Loucy (cell line): ENCODE measurements at regions not wholly inside any gene's neighbourhood (a gene's known extent, or its start where the extent isn't known, plus 50 kb on each side); places are given as distances from the start of the nearest gene placed in this dataset.

Experiments used
- H2AFZ ChIP-seq: fragments of 200-600 bp; sonication (generic); 2 replicates; pipeline ENCODE4 v1.6.0; 2016; ENCODE audit warnings: antibody characterized with exemption, mild to moderate bottlenecking, low read length, moderate library complexity
- H3F3A ChIP-seq: fragments of 200-600 bp; 2 replicates; pipeline ENCODE4 v1.6.0; 2016; ENCODE audit warnings: antibody characterized with exemption, low read depth, mild to moderate bottlenecking
- H3K27me3 ChIP-seq: fragments of 200-600 bp; sonication (generic); 2 replicates; pipeline ENCODE4 v1.6.1; 2014; ENCODE audit warnings: low read length, mild to moderate bottlenecking; ENCODE audit not compliant: insufficient read depth, poor library complexity, severe bottlenecking
- H3K36me3 ChIP-seq: fragments of 200-600 bp; sonication (generic); 2 replicates; pipeline ENCODE4 v1.6.1; 2016; ENCODE audit warnings: low read length; ENCODE audit not compliant: insufficient read depth
- H3K4me1 ChIP-seq: fragments of 200-600 bp; sonication (generic); 2 replicates; pipeline ENCODE4 v1.5.1; 2014; ENCODE audit warnings: low read length, mild to moderate bottlenecking; ENCODE audit not compliant: insufficient read depth, poor library complexity, severe bottlenecking
- H3K4me2 ChIP-seq: fragments of 200-600 bp; sonication (generic); 2 replicates; pipeline ENCODE4 v1.6.0; 2014; ENCODE audit warnings: antibody characterized with exemption, low read length, low read depth, mild to moderate bottlenecking; ENCODE audit not compliant: poor library complexity, severe bottlenecking
- H3K4me3 ChIP-seq: fragments of 200-600 bp; sonication (generic); 2 replicates; pipeline ENCODE4 v1.5.1; 2014; ENCODE audit warnings: low read length, mild to moderate bottlenecking, mixed read lengths; ENCODE audit not compliant: poor library complexity, severe bottlenecking
- H3K79me2 ChIP-seq: fragments of 200-600 bp; sonication (generic); 2 replicates; pipeline ENCODE4 v1.6.1; 2014; ENCODE audit warnings: low read length; ENCODE audit not compliant: insufficient read depth
- H3K9ac ChIP-seq: fragments of 200-600 bp; sonication (generic); 2 replicates; pipeline ENCODE4 v1.6.0; 2014; ENCODE audit warnings: mild to moderate bottlenecking, low read depth, low read length, moderate library complexity; ENCODE audit not compliant: poor library complexity, severe bottlenecking
- H3K9me2 ChIP-seq: fragments of 200-600 bp; sonication (generic); replicated peaks from 2 replicates; pipeline ENCODE4 v1.6.1; 2016; ENCODE audit warnings: low read depth, low read length, mixed read lengths
- H3K9me3 ChIP-seq: fragments of 200-600 bp; sonication (generic); 2 replicates; pipeline ENCODE4 v1.6.1; 2014; ENCODE audit warnings: mild to moderate bottlenecking, antibody characterized with exemption, low read length, low read depth; ENCODE audit not compliant: insufficient read depth
- H4K20me1 ChIP-seq: fragments of 200-600 bp; sonication (generic); 2 replicates; pipeline ENCODE4 v1.6.0; 2014; ENCODE audit warnings: antibody characterized with exemption, low read length, mild to moderate bottlenecking; ENCODE audit not compliant: insufficient read depth, poor library complexity, severe bottlenecking
- CTCF ChIP-seq: fragments of 200-600 bp; sonication (generic); conservative IDR thresholded peaks from 2 replicates; pipeline ENCODE4 v1.5.1; 2014; ENCODE audit warnings: mild to moderate bottlenecking, antibody characterized with exemption, low read length
- EZH2phosphoT487 ChIP-seq: fragments of 200-600 bp; IDR thresholded peaks from 2 replicates; pipeline ENCODE4 v1.6.1; 2018; ENCODE audit warnings: antibody characterized with exemption, mild to moderate bottlenecking, moderate library complexity, borderline replicate concordance

DNA sequence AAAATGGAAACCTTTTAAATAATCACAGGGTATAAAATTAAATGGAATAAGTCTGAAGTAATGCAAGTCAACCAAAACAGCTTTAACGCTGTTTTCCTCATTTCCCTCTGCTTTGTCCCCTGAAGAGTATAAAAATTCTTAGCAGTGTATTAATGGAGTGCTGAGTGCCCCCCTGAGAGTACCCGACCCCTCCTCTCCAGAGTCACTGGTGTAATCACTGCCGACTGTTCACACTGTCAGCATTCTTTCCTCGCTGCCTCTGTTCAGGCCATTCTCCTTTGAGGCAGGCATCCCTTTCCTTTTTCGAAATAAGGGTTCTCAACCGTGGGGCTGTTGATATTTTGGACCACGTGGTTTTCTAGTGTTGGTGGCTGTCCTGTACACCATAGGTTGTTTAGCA is 146.9 kb upstream of the SLC10A2 start:
- Histone ChIP-seq H3K9me3 (no peaks in the 10 kb centered on the region), H3K4me3 (no peak overlapping the region), H2AFZ (no peak overlapping the region), H3K36me3 (no peaks in the 10 kb centered on the region), H3K27me3 (no peaks in the 10 kb centered on the region), H3K9ac (no peak overlapping the region), H3K4me1 (no peaks in the 10 kb centered on the region), H3F3A (no peaks in the 10 kb centered on the region), H4K20me1 (no peaks in the 10 kb centered on the region), H3K4me2 (no peak overlapping the region), H3K9me2 (no peaks in the 10 kb centered on the region), H3K79me2 (no peaks in the 10 kb centered on the region)
- TF ChIP-seq EZH2phosphoT487 (no peak), CTCF (no peak)

DNA sequence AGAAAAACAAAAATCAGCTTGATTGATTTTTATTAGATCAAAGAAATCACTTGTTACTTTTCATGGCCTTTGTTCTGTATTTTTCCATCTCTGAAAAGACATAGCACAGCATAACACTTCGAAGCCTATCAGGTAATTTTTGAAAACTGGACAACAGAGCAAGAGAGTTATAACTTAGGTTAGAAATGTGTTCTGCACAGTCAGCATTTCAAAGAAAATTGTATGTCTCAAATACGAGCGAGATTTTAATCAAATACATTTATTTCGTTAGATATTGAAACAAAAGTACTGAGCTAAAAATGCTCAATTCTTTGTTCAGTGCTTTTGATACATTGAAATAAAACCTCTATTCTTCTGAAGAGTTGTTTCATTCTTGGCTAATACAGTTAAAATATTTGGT is 144.1 kb upstream of the SLC10A2 start:
- Histone ChIP-seq H3K9me2 (no peaks in the 10 kb centered on the region), H3K4me2 (no peak overlapping the region), H3K4me3 (no peak overlapping the region), H3K9ac (no peak overlapping the region), H4K20me1 (no peaks in the 10 kb centered on the region), H3K27me3 (no peaks in the 10 kb centered on the region), H3K4me1 (no peaks in the 10 kb centered on the region), H3K9me3 (no peaks in the 10 kb centered on the region), H3K36me3 (no peaks in the 10 kb centered on the region), H2AFZ (no peak overlapping the region), H3K79me2 (no peaks in the 10 kb centered on the region), H3F3A (no peaks in the 10 kb centered on the region)
- TF ChIP-seq CTCF: no peak
- TF ChIP-seq EZH2phosphoT487: no peak

- Histone ChIP-seq H3K27me3 (no peaks in the 10 kb centered on the region), H3K4me1 (no peaks in the 10 kb centered on the region), H3K4me3 (no peak overlapping the region), H3K4me2 (no peak overlapping the region), H3K79me2 (no peaks in the 10 kb centered on the region), H3K36me3 (no peaks in the 10 kb centered on the region), H2AFZ (no peak overlapping the region), H4K20me1 (no peaks in the 10 kb centered on the region), H3K9me2 (no peaks in the 10 kb centered on the region), H3K9ac (no peak overlapping the region), H3F3A (no peaks in the 10 kb centered on the region), H3K9me3 (no peaks in the 10 kb centered on the region)
- TF ChIP-seq CTCF (no peak), EZH2phosphoT487 (no peak)
Observed at GRCh38 chr13:103203735-103204330, 137.6 kb upstream of the SLC10A2 start.
